ENCODE measurements at regions not wholly inside any gene's neighbourhood (a gene's known extent, or its start where the extent isn't known, plus 50 kb on each side); places are given as distances from the start of the nearest gene placed in this dataset.

DNA sequence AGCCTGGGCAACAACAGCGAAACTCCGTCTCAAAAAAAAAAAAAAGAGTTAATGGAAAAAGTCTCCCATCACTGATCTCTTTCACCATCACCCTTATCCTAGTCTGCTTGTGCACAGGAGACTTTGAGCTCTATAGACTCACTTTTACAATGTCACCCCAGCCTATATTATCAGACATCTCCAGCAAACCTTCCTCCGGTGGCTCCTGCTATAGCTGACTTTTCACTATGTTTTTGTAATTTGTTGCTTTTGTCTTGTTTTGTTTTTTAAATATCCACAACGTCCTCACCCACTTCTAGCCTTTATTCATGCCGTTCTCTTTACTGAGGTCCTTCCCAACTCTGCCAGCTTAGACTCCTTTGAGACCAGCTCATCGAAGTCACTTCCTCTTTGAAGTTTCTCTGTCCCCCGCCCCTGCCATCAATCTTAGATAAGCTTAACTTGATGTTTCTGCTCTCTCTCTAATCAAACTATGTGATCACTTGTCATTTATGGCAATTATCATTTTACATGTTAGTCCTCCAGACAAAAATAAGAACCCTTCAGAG lies 82.7 kb upstream of the CHD2 start:
- DNase-seq (ENCODE audit: low read depth) = no peak
- TF ChIP-seq, protein P1, sequence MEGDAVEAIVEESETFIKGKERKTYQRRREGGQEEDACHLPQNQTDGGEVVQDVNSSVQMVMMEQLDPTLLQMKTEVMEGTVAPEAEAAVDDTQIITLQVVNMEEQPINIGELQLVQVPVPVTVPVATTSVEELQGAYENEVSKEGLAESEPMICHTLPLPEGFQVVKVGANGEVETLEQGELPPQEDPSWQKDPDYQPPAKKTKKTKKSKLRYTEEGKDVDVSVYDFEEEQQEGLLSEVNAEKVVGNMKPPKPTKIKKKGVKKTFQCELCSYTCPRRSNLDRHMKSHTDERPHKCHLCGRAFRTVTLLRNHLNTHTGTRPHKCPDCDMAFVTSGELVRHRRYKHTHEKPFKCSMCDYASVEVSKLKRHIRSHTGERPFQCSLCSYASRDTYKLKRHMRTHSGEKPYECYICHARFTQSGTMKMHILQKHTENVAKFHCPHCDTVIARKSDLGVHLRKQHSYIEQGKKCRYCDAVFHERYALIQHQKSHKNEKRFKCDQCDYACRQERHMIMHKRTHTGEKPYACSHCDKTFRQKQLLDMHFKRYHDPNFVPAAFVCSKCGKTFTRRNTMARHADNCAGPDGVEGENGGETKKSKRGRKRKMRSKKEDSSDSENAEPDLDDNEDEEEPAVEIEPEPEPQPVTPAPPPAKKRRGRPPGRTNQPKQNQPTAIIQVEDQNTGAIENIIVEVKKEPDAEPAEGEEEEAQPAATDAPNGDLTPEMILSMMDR (IDR thresholded peaks at IDR 0.05; ENCODE audit: insufficient read depth, low read depth, low read length, missing control alignments) = no peak
- H3K4me3 ChIP-seq (ENCODE audit: low read length) = no peak overlapping the region

- TF ChIP-seq, protein P1 (IDR thresholded peaks at IDR 0.05; ENCODE audit: insufficient read depth, low read depth, low read length, missing control alignments) = no peak
- peak overlapping the region; percentile 32 for H3K4me3 ChIP-seq (ENCODE audit: low read length)
- peak; percentile 30 for DNase-seq (ENCODE audit: low read depth)
Measured at GRCh38 chr15:92818651-92819277, 81.4 kb upstream of the CHD2 start.

- H3K4me3 ChIP-seq (ENCODE audit: low read length) = peak overlapping the region; percentile 32
- peak; percentile 40 for DNase-seq (ENCODE audit: low read depth)
- TF ChIP-seq, protein P1 (IDR thresholded peaks at IDR 0.05; ENCODE audit: insufficient read depth, low read depth, low read length, missing control alignments) = no peak
Measured at GRCh38 chr15:92819278-92820235, 80.6 kb upstream of the CHD2 start.

GRCh38 chr15:92820236-92821021 lies 79.7 kb upstream of the CHD2 start:
- peak; percentile 95 for DNase-seq (ENCODE audit: low read depth)
- TF ChIP-seq, protein P1 (IDR thresholded peaks at IDR 0.05; ENCODE audit: insufficient read depth, low read depth, low read length, missing control alignments) = no peak
- peak overlapping the region; percentile 48 for H3K4me3 ChIP-seq (ENCODE audit: low read length)

DNA sequence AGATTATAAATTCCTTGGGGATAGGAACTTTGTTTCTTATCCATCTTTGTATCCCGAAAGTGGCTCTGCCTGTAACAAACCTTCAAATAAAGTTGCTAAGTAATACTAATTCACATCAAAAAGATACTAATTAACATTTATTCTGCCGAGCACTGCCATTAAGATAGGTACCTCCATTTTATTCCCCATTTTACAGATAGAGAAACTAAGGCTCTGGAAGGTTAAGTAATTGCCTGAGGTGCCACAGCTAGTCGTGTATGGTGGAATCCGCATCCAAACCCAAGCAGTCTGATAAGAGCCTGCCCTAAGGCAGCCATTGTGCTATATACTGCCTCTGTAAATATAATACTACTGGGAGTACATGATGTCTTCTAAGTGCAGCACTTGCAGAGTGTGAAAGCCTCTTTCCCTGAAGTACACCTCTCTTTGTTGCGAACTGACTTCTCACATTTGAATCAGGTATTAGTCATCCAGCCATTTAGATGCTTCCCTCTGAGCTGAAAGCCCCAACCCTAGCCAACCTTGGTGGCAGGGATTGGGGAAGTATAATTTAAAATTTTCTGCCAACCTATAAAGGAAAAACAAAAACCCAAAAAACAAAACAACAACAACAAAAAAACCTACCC lies 78.5 kb upstream of the CHD2 start:
- peak; percentile 84 for DNase-seq (ENCODE audit: low read depth)
- no peak overlapping the region for H3K4me3 ChIP-seq (ENCODE audit: low read length)
- TF ChIP-seq, protein P1 (IDR thresholded peaks at IDR 0.05; ENCODE audit: insufficient read depth, low read depth, low read length, missing control alignments) = no peak

Measured in epithelial cell of esophagus (primary cell).